IMR-90 (cell line): ENCODE measurements at regions not wholly inside any gene's neighbourhood (a gene's known extent, or its start where the extent isn't known, plus 50 kb on each side); places are given as distances from the start of the nearest gene placed in this dataset.

Experiments
- ATAC-seq: fragments of 200-7000 bp; cut with Tn5 transposase; 2 replicates; pipeline ENCODE4 v1.9.1; 2020; ENCODE audit warnings: low read depth, mild to moderate bottlenecking, moderate library complexity
- BruUV-seq: library from RNA; stranded (reverse); fragments of 400-500 nt; replicated peaks from 2 replicates; lab custom pipeline; 2021; lab: Mats Ljungman, UMichigan
- CTCF ChIA-PET: fragments of 300-600 bp; formaldehyde crosslinking; extraction: SDS; loops from one replicate; lab custom pipeline; 2021; ENCODE audit warnings: antibody characterized with exemption; lab: Yijun Ruan, JAX
- POLR2A ChIA-PET: fragments of 300-600 bp; sonication (Branson Sonifier 250); formaldehyde crosslinking; loops from one replicate; lab custom pipeline; 2022; ENCODE audit warnings: antibody characterized with exemption; ENCODE audit not compliant: unreplicated experiment; lab: Charles Lee
- DNase-seq: peaks from one replicate; pipeline ENCODE4 v3.0.0; 2013
- H2AFZ ChIP-seq: replicated peaks from 2 replicates; pipeline ENCODE3; 2013; ENCODE audit warnings: low read length, mild to moderate bottlenecking; ENCODE audit not compliant: poor library complexity
- H2AK5ac ChIP-seq: 2 replicates; pipeline ENCODE4 v1.6.1; 2013; ENCODE audit warnings: low read depth, low read length, inconsistent platforms
- H2AK9ac ChIP-seq: replicated peaks from 2 replicates; pipeline ENCODE3; 2013; ENCODE audit warnings: mild to moderate bottlenecking, low read depth, low read length, moderate library complexity; ENCODE audit not compliant: poor library complexity
- H2BK120ac ChIP-seq: 2 replicates; pipeline ENCODE4 v1.6.1; 2013; ENCODE audit warnings: low read depth, low read length, inconsistent platforms
- H2BK15ac ChIP-seq: 3 replicates; pipeline ENCODE4 v1.6.1; 2013; ENCODE audit warnings: low read depth, low read length, inconsistent platforms
- H2BK20ac ChIP-seq: 2 replicates; pipeline ENCODE4 v1.6.1; 2013; ENCODE audit warnings: low read depth, mild to moderate bottlenecking, inconsistent platforms, low read length, moderate library complexity
- H2BK5ac ChIP-seq: 2 replicates; pipeline ENCODE4 v1.6.1; 2013; ENCODE audit warnings: mild to moderate bottlenecking, low read depth, low read length, inconsistent platforms; ENCODE audit not compliant: poor library complexity, severe bottlenecking
- H3K14ac ChIP-seq: replicated peaks from 2 replicates; pipeline ENCODE4 v1.6.1; 2013; ENCODE audit warnings: low read depth, low read length, inconsistent platforms
- H3K18ac ChIP-seq: 2 replicates; pipeline ENCODE4 v1.6.1; 2013; ENCODE audit warnings: low read depth, low read length, control low read depth
- H3K23ac ChIP-seq: 2 replicates; pipeline ENCODE4 v1.6.1; 2013; ENCODE audit warnings: low read depth, low read length, inconsistent platforms
- H3K27ac ChIP-seq: 2 replicates; pipeline ENCODE4 v1.5.1; 2013; ENCODE audit warnings: mild to moderate bottlenecking, control low read depth, low read length; ENCODE audit not compliant: insufficient read depth
- H3K27me3 ChIP-seq: 2 replicates; pipeline ENCODE4 v1.6.1; 2013; ENCODE audit warnings: low read length; ENCODE audit not compliant: control insufficient read depth, insufficient read depth
- H3K36me3 ChIP-seq: 2 replicates; pipeline ENCODE4 v1.6.1; 2013; ENCODE audit warnings: low read length, mixed read lengths; ENCODE audit not compliant: control insufficient read depth, insufficient read depth
- H3K4ac ChIP-seq: 2 replicates; pipeline ENCODE4 v1.6.1; 2013; ENCODE audit warnings: low read depth, low read length, inconsistent platforms
- H3K4me1 ChIP-seq: 2 replicates; pipeline ENCODE4 v1.6.1; 2013; ENCODE audit warnings: low read length, mixed read lengths; ENCODE audit not compliant: control insufficient read depth, insufficient read depth
- H3K4me2 ChIP-seq: 2 replicates; pipeline ENCODE4 v1.6.1; 2013; ENCODE audit warnings: low read depth, mild to moderate bottlenecking, control low read depth, low read length, moderate library complexity
- H3K4me3 ChIP-seq: 2 replicates; pipeline ENCODE4 v1.5.1; 2013; ENCODE audit warnings: low read depth, mild to moderate bottlenecking, control low read depth, low read length, moderate library complexity; ENCODE audit not compliant: insufficient read depth
- H3K56ac ChIP-seq: 2 replicates; pipeline ENCODE4 v1.6.1; 2013; ENCODE audit warnings: low read length, inconsistent platforms; ENCODE audit not compliant: insufficient read depth; ENCODE audit errors: extremely low read depth
- H3K79me1 ChIP-seq, 2 experiments: 2 replicates each; pipeline ENCODE4 v1.6.1; 2013; ENCODE audit warnings: low read length in 2 of 2, inconsistent platforms in 1 of 2, low read depth in 1 of 2
- H3K9ac ChIP-seq: 2 replicates; pipeline ENCODE4 v1.6.1; 2013; ENCODE audit warnings: low read depth, low read length, control low read depth
- H3K9me1 ChIP-seq: 2 replicates; pipeline ENCODE4 v1.6.1; 2013; ENCODE audit warnings: low read length, inconsistent platforms; ENCODE audit not compliant: insufficient read depth
- H3K9me3 ChIP-seq: 2 replicates; pipeline ENCODE4 v1.6.1; 2013; ENCODE audit warnings: low read length; ENCODE audit not compliant: control insufficient read depth, insufficient read depth
- H4K20me1 ChIP-seq: 2 replicates; pipeline ENCODE4 v1.6.1; 2013; ENCODE audit warnings: low read length, inconsistent platforms; ENCODE audit not compliant: insufficient read depth
- H4K5ac ChIP-seq: 2 replicates; pipeline ENCODE4 v1.6.1; 2013; ENCODE audit warnings: mild to moderate bottlenecking, low read depth, low read length, control low read depth
- H4K8ac ChIP-seq, 2 experiments: 2 replicates each; pipeline ENCODE4 v1.6.1; 2013; ENCODE audit warnings: low read depth in 2 of 2, low read length in 2 of 2, control low read depth in 1 of 2, inconsistent platforms in 1 of 2
- H4K91ac ChIP-seq: 2 replicates; pipeline ENCODE4 v1.6.1; 2013; ENCODE audit warnings: low read depth, low read length, inconsistent platforms; ENCODE audit not compliant: insufficient read depth
- CEBPB ChIP-seq: IDR thresholded peaks from 2 replicates; pipeline ENCODE4 v1.6.1; 2012; ENCODE audit warnings: low read depth, low read length, improper control_type of control experiment
- CHD1 ChIP-seq: IDR thresholded peaks from 2 replicates; pipeline ENCODE4 v1.6.1; 2012; ENCODE audit warnings: low read depth, low read length, improper control_type of control experiment
- CTCF ChIP-seq: conservative IDR thresholded peaks from 2 replicates; pipeline ENCODE4 v1.5.1; 2012; ENCODE audit warnings: mild to moderate bottlenecking, low read depth, low read length, improper control_type of control experiment
- ELK1 ChIP-seq: fragments of 150-350 bp; IDR thresholded peaks from 2 replicates; pipeline ENCODE4 v1.6.1; 2016; ENCODE audit warnings: low read depth, mild to moderate bottlenecking, low read length, moderate library complexity, borderline replicate concordance
- FOS ChIP-seq: fragments of 150-350 bp; IDR thresholded peaks from 2 replicates; pipeline ENCODE4 v1.6.1; 2016; ENCODE audit warnings: low read depth, low read length
- MAFK ChIP-seq: IDR thresholded peaks from 2 replicates; pipeline ENCODE4 v1.6.1; 2012; ENCODE audit warnings: low read depth, low read length, improper control_type of control experiment
- MAZ ChIP-seq: IDR thresholded peaks from 2 replicates; pipeline ENCODE4 v1.6.1; 2012; ENCODE audit warnings: low read depth, mild to moderate bottlenecking, low read length, improper control_type of control experiment, moderate library complexity, borderline replicate concordance
- NFE2L2 ChIP-seq: fragments of 150-350 bp; IDR thresholded peaks from 2 replicates; pipeline ENCODE4 v1.6.1; 2016; ENCODE audit warnings: low read depth, mild to moderate bottlenecking, low read length
- POLR2A ChIP-seq: IDR thresholded peaks from 2 replicates; pipeline ENCODE4 v1.6.1; 2012; ENCODE audit warnings: mild to moderate bottlenecking, low read depth, low read length
- RAD21 ChIP-seq: IDR thresholded peaks from 2 replicates; pipeline ENCODE4 v1.6.1; 2012; ENCODE audit warnings: low read length, improper control_type of control experiment
- RCOR1 ChIP-seq: IDR thresholded peaks from 2 replicates; pipeline ENCODE4 v1.6.1; 2012; ENCODE audit warnings: mild to moderate bottlenecking, low read length, improper control_type of control experiment; ENCODE audit not compliant: insufficient replicate concordance
- RFX5 ChIP-seq: IDR thresholded peaks from 2 replicates; pipeline ENCODE4 v1.8.0; 2012; ENCODE audit warnings: low read depth, mild to moderate bottlenecking, low read length, moderate library complexity
- USF2 ChIP-seq: fragments of 150-350 bp; IDR thresholded peaks from 2 replicates; pipeline ENCODE4 v1.6.1; 2017; ENCODE audit warnings: mild to moderate bottlenecking, antibody characterized with exemption, low read length, low read depth
- WGBS, 2 experiments: methylation state at CpG; one replicate each; pipeline versions ENCODE4 v1.1.5 to v1.1.7; 2013; ENCODE audit warnings: missing lambda C conversion rate in 2 of 2; ENCODE audit not compliant: insufficient read length in 1 of 2; ENCODE audit errors: extremely low coverage in 2 of 2; 5-methylcytosine and 5-hydroxymethylcytosine counted together
- dilution Hi-C: fragments of 300-500 bp; cut with HindIII; formaldehyde crosslinking; loops from one replicate; pipeline ENCODE4 v1.14.3; 2018; ENCODE audit warnings: low sequenced_read_pairs; ENCODE audit not compliant: unreplicated experiment
- in situ Hi-C: fragments of 300-500 bp; cut with MboI; formaldehyde crosslinking; loops from 3 replicates; pipeline ENCODE4 v1.14.3; 2019; ENCODE audit warnings: low sequenced_read_pairs, inconsistent platforms, mixed read lengths
- intact Hi-C: fragments of 100-400 bp; cut with micrococcal nuclease; formaldehyde crosslinking; loops from 2 replicates; pipeline ENCODE4 v1.10.0; 2022

DNA sequence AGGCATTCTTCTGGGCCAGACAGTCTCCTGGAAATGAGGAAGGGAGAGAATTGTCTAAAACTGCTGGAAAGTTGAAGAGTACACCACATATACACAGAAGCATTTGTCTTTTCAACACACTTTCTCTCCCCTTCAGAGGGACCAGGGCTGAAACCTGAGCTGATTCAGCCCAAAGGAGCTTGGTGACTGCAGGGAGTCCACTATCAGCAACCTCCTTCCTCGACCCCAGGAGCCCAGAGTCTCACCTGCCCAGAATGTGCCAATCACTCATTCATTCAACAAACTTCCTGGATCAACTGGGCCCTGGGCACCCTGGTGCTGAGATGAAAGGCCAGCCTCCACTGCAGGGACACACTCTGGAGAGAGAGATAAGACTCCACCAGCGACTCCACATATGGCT is 128.9 kb upstream of the VSTM2B start:
- no peak overlapping the region for H2BK5ac ChIP-seq
- peaks cover 10% of the 10 kb centered on the region for H3K9me3 ChIP-seq
- H3K23ac ChIP-seq = no peak overlapping the region
- dilution Hi-C loops = no loop called here
- no CpG with 5 or more reads among the region's 2 CpGs for WGBS, 2 experiments
- no peak overlapping the region for H3K27ac ChIP-seq
- no peak for DNase-seq
- CTCF ChIA-PET = no interaction called here
- ATAC-seq = no peak
- no peak overlapping the region for H3K9ac ChIP-seq
- no peaks in the 10 kb centered on the region for H3K27me3 ChIP-seq
- no peak overlapping the region for H4K8ac ChIP-seq
- H3K4ac ChIP-seq = no peak overlapping the region
- H4K91ac ChIP-seq = no peak overlapping the region
- no peaks in the 10 kb centered on the region for H3K9me1 ChIP-seq
- H2BK20ac ChIP-seq = no peak overlapping the region
- H2AFZ ChIP-seq = no peak overlapping the region
- H2AK5ac ChIP-seq = no peak overlapping the region
- POLR2A ChIA-PET = no interaction called here
- no peak overlapping the region for H3K4me3 ChIP-seq
- in situ Hi-C loops = no loop called here
- H2AK9ac ChIP-seq = no peak overlapping the region
- no peaks in the 10 kb centered on the region for H3K4me1 ChIP-seq
- H2BK120ac ChIP-seq = no peak overlapping the region
- H4K5ac ChIP-seq = no peak overlapping the region
- H3K14ac ChIP-seq = no peak overlapping the region
- no TSS peak for BruUV-seq
- intact Hi-C loops = no loop called here
- no peak for TF ChIP-seq CTCF
- TF ChIP-seq MAZ = no peak
- no peak for TF ChIP-seq RCOR1
- no peak for TF ChIP-seq RFX5
- TF ChIP-seq FOS = no peak
- TF ChIP-seq NFE2L2 = no peak
- TF ChIP-seq POLR2A = no peak
- no peak for TF ChIP-seq USF2
- no peak for TF ChIP-seq CEBPB
- no peak for TF ChIP-seq CHD1
- no peak for TF ChIP-seq MAFK
- no peak for TF ChIP-seq ELK1
- no peak for TF ChIP-seq RAD21
- H3K79me1 ChIP-seq = no peaks in the 10 kb centered on the region
- H4K20me1 ChIP-seq = no peaks in the 10 kb centered on the region
- H3K18ac ChIP-seq = no peak overlapping the region
- H3K56ac ChIP-seq = no peak overlapping the region
- no peak overlapping the region for H2BK15ac ChIP-seq
- no peaks in the 10 kb centered on the region for H3K36me3 ChIP-seq
- no peak overlapping the region for H3K4me2 ChIP-seq
